ENCODE measurements at regions not wholly inside any gene's neighbourhood (a gene's known extent, or its start where the extent isn't known, plus 50 kb on each side); places are given as distances from the start of the nearest gene placed in this dataset.

DNA sequence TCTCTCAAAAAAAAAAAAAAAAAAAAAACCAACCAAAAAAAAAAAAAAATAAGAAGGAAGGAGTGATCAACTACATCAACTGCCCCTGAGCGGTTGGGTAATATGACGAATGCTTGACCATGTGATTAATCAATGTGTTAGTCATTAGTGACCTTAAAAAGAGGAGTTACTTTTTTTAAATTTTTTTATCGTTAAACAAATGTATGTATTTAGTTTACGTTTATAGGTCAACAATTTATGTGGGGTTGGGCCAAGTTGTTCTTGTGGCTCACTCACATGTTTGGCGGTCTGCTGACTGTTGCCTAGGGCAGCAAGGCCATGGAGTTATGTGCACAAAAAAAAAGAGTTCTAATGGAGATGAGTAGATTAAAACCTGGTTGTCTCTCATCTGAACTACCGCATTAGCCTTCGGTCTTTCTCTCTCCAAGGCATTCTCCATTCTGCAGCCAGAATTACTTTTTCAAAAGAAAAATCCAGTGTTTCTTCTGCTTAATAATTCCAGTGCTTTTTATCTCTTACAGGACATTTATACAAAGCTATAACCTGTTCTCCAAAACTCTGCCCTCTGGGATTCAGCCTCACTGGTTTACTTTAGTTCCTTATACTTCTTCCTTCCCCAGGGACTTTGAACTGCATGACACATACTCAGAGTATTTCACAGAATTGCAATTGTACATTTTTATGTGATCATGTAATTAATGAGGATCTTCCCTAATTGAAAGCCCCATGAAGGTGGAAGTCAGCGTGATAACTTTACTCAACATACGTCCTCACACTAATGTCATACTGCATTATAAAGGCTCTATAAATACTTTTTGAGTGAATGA lies 505.5 kb downstream of the ANKRD50 start:
- peak; percentile 21 for DNase-seq (ENCODE audit: low read depth, low spot score)

DNA sequence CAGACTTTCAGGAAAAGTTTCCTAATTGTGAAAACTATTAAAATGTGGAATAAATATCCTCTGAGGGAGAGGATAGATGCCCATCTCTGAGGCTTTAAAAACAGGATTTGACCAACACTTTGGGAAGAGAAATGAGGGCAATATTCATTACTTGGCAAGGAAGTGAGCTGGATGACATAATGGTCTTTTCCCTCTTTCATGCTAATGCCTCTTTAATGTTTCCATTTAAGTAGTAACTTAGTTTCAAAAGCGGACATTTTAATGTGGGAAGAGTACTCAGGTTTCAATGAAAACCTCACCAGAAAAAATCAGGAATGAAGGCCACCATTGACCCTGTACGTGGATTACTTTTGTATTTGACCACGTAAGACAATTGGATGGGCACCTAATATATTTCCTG lies 503.3 kb downstream of the ANKRD50 start:
- no peak for DNase-seq (ENCODE audit: low read depth, low spot score)

DNA sequence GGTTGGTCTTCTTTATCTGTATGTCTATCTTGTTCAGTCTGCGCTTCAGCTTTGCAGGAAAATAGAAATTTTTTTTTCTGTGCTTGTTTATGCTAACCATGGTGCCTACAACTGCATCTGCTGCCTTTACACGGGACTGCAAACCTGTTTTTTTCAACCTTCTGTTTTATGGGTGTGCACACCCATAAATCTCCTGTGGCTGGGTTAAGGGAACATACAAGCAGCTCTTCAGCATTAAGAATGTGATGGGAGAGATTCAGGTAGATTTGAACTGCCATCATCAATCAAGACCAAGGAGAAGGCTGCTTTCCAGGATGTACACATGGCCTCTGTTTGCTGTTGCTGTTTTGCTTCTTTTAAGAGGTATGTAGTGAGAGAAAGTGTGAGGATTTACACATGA lies 502.9 kb downstream of the ANKRD50 start:
- no peak for DNase-seq (ENCODE audit: low read depth, low spot score)

DNA sequence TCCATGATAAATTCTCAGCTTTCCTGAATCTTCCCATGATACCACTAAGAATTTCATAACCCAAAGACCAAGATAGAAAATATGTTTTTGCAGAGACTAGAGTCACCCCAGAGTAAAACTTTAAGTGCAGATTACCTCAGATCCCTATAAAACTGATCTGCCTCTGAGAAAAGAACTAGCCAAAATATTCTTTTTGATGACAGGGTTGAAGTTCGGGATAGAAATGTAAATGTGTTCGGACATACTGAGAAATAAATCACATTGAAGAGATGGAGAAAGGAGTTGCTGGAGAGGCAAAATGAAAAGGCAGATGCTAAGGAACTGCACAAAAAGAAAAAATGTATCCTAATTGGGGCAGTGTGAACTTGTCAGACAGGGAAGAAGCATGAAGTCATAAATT lies 501.8 kb downstream of the ANKRD50 start:
- DNase-seq (ENCODE audit: low read depth, low spot score) = no peak

DNA sequence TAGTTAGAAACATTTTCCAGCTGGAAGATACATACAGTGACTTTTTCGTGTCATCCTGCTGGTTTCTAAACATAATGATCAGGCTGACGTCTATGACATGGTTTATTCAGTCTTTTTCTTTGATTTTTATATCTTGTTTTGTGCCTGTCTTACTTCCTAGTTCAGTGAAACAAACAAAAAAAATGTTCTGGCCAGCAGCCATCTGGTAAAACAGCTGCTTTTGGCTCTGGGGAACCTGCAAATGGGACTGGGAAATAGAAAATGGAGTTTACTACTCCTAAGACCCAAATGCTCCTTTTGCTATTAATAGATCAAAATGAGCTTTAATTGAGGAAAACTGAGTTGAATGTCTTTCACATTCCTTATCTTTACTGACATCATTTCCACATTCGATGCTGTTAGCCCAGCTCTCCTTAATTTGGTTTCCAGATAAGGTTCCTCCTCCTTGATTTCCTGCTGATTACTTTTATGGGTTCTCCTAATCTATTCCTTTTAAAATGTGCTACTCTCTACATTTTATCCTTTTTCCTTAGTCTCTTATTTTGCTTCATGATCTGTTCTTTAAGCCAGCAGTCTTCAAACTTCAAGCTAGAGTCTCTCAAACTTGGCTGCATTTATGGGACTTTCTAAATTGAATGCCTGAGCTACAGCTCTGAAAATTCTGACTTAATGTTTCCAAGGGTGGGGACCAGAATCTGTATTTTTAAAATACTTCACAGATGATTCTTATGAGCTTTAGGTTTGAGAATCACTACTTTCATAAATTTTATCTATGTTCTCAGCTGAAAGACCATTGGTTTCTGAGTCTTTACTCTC lies 499.5 kb downstream of the ANKRD50 start:
- DNase-seq (ENCODE audit: low read depth, low spot score) = peak; percentile 42

DNA sequence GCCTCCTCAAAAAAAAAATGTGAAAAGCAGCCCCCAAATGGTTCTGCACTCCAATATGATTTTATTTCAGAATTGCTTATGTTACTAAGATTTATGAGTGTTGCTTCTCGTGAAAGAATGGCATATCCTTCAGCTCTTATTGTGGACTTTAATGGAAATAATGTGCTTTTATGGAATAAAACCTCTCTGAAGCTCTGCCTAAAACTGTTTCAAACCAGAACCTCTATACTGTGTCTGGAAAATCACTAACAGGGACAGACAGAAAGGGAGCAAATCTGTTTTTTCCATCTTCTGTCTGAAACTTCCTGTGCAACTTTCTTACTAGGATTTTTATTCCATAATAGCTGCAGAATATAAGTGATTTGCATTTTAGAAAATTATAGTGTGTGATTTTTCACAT lies 493.1 kb downstream of the ANKRD50 start:
- no peak for DNase-seq (ENCODE audit: low read depth, low spot score)

DNA sequence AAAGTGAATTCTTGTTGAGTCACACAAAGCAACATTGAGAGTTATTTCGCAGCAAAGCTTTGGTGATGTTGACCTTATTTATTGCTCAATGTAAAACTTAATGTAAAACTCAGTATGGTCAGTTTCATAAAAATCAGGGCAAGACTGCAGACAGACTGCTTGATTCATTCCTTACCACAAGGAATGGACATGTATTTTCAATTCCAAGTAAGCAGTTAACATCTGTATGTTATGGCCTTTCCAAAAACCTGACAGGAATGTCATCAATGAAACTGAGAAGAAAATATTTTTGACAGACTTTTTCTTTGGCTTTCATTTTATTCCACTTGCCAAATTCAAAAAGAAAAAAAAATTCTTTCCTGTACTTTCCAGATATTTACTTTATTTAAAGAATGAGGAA lies 488.3 kb downstream of the ANKRD50 start:
- no peak for DNase-seq (ENCODE audit: low read depth, low spot score)

DNA sequence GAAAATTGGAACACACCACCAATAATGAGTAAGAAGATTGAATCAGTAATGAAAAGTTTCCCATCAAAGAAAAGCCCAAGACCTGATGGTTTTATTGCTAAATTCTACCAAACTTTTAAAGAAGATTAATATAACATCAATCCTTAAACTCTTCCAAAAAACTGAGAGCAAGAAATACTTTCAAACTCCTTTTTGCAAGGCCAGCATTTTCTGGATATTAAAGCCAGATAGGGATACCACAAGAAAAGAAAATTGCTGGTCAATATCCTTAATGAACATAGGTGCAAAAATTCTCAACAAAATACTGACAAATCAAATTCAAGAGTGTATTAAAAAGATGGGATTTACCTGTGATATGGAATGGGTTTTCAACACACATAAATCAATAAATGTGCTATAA lies 484.6 kb downstream of the ANKRD50 start:
- DNase-seq (ENCODE audit: low read depth, low spot score) = no peak

DNA sequence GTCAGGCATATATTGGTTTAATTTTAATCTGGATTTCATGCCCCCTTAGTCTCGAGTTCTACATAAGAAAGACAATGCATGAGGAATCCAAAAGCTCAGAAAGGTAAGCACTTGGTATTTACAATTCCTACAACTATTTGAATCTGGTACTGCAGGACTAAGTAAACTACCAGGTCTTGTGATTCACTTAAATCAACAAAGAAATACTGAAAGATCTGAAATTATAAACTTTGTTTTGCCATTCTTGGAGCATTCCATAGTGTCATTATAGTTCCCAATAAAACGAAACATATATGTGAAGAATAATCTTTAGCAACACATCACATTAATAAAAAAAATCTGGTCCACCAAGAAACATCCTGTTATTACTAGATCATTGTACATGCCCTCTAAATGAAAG lies 482.3 kb downstream of the ANKRD50 start:
- DNase-seq (ENCODE audit: low read depth, low spot score) = no peak

DNA sequence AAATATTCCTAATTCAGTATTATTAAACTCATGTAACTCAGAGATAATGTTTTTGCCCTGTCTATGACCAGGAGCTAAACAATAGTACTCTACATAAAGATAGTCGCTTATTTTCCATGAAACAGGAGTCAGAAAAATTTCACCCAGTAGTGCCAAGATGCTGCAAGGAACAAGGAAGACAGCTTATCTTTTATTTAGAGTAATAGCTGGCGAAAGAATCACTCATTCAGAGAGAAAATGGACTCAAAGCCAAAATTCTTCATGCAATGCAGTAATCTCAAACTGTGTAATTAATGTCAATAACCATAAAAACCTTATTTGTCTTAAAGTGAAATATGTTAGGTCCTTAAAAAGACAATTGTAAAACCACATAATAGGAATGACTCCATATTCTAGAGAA lies 477.8 kb downstream of the ANKRD50 start:
- no peak for DNase-seq (ENCODE audit: low read depth, low spot score)

DNA sequence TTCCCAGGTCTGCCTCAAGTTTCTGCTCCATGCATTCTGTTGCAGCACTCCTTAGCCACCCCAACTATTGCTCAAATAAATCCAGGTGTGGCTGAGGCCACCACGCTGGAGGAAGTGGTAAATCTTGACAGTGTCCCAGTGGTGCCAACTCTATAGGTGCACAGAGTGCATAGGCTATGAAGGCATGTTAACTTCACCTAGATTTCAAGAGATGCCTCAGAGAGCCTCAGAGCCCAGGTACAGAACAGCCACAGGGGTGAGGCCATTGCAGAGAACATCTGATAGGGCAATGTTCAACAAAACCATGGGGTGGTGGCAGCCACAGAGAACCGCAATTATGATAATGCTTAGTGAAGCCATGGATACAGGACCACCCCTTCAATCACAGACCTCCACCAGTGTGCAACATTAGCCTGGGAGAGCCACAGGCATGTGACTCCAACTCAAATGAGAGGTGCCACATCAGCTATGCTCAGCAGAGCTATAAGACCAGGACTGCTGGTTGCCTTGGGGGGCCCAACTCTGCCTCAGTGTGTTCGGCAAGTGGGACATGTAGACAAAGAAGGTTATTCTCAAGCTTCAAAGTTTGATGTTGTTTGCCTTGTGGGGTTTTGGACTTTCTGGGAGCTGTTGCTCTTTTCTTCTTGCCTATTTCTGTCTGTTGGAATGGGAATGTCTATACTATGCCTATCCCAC lies 468.7 kb downstream of the ANKRD50 start:
- DNase-seq (ENCODE audit: low read depth, low spot score) = no peak

DNA sequence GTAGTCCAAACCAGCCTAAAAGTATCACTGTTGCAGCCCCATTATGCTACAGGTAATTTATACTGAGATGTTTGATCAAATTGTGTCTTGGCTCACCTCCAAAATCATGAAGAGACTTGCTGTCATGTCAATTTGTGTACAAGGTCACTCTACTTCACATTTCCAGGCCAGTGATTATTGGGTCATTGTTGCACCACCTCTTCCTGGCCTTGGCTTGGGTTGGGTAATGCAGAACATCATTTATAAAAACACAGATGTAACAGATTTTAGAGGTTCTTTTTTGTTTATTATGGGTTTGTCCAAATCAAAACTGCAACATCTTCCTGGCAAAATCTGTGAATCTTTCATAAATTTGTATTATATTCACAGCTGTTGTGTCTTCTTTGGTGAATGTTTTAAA lies 459.5 kb downstream of the ANKRD50 start:
- no peak for DNase-seq (ENCODE audit: low read depth, low spot score)

DNA sequence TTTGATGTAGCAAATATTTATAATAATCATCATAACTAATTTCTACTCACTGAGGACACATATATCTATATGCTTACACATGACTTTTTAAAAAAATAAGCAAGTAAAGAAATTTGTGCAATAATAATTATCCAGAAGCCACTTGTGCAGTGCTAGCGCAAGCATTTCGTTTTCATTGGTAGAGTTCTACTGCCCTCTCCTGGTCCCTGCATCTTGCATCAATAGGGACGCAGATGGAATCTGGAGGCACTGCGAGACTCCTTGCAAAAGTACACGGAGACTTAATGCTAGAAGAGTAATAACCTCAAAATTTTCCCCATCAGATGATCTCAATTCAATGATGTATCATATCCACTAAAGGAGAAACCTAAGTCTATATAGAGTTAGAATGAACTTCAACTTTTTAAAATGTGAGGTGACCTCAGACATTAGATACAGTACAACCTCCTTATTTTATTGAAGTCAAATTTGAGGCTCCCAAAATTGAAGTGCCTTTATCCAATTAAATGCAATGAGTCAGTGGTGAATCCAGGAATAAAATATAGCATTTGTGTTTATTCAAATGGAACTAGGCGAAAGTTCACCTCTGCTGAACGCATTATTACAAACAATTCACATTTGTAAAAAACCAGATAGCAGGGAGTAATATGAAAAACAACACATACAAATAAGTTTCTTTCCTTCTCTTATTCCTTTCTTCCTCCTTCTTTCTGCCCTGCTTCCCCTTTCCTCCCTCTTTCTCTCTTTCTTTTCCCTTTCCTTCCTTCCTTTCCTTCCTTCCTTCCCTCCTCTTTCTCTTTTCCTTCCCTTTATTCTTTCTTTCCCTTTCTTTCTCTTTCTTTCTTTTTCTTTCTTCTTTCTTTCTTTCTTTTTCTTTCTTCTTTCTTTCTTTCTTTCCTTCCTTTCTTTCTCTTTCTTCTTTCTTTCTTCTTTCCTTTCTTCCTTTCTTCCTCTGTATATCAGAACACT lies 450.0 kb downstream of the ANKRD50 start:
- peak; percentile 91 for DNase-seq (ENCODE audit: low read depth, low spot score)

DNA sequence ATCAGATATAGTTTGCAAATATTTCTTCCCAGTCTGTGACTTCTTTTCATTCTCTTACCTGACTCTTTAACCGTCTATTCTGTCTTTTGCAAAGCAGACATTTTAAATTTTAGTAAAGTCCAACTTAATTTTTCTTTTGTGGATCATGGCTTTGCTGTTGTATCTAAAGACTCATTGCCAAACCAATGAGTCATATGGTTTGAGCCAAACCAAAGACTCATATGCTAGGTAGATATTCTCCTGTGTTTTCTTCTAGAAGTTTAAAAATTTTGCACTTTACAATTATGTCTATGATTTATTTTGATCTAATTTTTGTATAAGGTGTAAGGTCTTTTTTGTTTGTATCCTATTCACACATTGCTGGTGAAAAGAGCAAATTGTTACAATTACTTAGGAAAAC lies 446.8 kb downstream of the ANKRD50 start:
- DNase-seq (ENCODE audit: low read depth, low spot score) = peak; percentile 30

DNA sequence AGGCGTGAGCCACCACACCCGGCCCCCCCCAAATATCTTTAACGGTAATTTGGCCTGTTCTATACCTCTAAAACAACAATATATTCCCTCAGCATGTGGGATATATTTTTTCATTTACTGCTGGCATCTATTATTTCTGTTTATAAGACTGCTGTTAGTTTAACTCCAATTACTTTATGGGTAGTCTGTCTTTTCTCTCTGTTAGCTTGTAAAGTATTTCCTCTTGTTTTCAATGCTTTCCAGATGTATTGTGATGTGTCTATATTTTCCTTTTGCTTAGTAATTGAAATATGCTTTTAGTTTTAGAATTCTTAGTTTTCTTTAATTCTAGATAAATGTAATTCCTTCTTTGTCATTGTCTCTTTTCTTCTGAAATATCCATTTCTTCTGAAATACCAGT lies 445.8 kb downstream of the ANKRD50 start:
- DNase-seq (ENCODE audit: low read depth, low spot score) = no peak

DNA sequence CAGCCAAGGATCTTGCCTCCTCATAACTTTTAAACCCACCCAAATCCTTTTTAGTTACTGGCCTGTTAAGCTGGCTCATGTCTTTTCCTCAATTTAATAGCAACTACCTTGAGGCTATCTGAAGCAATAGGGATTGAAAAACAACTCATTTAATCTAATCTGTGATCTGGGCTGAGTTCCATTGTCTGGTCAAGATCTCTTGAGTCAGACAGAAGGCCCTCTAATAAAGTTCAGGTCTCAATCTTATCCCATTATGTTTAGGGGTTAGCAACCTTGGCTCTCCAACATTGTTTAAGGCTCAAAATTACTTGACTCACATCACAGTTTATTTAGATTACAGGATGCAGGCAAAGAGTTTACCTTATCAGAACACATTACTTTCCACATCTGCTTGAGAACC lies 436.1 kb downstream of the ANKRD50 start:
- no peak for DNase-seq (ENCODE audit: low read depth, low spot score)

DNA sequence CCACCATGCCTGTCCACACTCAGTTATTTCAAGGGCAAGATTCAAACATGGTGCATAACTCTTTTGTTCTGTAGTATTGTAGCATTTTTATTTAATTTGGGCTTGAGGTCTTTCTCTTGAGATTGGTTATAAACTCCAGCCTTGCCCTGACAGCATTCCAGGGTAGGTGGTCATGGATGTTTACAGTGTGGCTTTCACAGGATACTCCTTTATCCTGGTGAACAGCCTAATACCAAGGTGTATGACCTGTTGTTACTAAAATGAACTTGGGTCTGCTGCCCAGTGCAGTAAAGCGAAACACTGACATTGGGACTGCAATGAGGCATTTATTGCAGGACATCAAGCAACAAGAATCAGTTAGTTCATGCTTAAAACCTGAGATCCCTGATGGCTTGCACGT lies 434.8 kb downstream of the ANKRD50 start:
- DNase-seq (ENCODE audit: low read depth, low spot score) = no peak

DNA sequence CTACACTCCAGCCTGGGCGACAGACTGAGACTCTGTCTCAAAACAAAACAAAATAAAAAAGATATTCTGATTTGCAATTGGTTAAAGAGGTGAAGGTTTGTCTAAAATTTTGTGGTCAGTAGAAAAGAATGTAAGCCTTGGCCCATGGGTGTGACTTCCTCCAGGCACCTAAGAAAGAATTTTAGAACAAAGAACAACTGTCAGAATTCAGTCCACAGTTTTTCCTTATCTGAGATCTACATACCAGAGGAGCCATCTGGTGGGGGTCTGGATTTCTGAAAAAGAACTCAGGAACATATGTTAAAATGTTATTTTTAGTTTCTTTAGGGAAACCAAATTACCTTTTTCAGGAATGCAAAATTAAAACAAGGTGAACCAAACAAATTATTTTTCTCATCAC lies 434.1 kb downstream of the ANKRD50 start:
- DNase-seq (ENCODE audit: low read depth, low spot score) = peak; percentile 70

DNA sequence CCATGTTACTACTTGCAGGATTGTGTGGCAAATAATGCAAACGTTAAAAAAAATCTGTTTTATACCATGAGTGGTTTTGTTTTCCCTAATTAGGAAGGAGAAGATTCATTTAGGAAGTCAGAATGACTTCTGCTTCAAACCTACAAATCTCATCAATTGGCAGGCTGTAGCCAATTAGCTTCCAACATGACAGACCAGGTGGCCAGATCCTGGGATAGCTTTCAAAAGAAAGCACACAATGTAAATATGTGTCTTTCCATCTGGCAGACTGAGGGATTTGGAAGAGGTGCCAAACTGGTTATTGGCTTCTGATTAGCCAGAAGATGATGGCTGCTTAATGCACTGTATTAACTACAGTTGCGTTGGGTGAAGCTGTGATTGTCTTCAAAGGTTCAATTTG lies 432.8 kb downstream of the ANKRD50 start:
- DNase-seq (ENCODE audit: low read depth, low spot score) = no peak

DNA sequence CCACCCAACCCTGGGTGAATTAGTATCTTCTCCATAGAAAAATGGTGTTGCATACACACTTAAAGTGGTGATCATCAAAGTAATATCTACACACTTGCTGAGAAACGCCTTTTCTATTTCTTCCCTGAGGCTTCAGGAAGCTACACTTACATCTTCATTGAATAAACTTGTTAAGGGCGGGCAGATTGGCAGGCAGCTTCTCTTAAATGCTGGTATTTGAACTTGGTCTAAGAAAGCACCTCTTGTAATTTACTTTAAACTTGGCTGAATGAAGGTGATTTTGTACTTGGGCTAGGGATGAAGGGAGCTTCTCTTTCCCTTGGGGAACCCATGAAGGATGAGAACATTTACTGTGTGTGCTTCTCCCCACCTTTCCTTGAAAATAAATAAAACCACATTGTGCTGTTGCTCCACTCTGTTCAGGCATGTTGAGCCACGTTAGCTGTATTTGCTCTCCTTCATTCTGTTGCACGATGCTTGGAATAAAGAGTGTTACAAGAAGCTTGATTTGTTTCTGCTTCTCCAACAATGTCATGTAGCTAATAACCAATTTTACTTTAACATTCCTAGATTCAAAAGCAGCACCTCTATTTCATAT lies 430.1 kb downstream of the ANKRD50 start:
- DNase-seq (ENCODE audit: low read depth, low spot score) = no peak
